UCSD-AML1 (cell line): ENCODE measurements at regions not wholly inside any gene's neighbourhood (a gene's known extent, or its start where the extent isn't known, plus 50 kb on each side); places are given as distances from the start of the nearest gene placed in this dataset.
"Not testable (repeated sequence)": the region's sequence is repeated elsewhere in the genome, so short reads cannot be mapped to it uniquely, and the experiment has no call there.

Source experiments
- DNase-seq: peaks from one replicate; lab custom pipeline; 2025; ENCODE audit not compliant: unreplicated experiment; lab: John Stamatoyannopoulos, UW

DNA sequence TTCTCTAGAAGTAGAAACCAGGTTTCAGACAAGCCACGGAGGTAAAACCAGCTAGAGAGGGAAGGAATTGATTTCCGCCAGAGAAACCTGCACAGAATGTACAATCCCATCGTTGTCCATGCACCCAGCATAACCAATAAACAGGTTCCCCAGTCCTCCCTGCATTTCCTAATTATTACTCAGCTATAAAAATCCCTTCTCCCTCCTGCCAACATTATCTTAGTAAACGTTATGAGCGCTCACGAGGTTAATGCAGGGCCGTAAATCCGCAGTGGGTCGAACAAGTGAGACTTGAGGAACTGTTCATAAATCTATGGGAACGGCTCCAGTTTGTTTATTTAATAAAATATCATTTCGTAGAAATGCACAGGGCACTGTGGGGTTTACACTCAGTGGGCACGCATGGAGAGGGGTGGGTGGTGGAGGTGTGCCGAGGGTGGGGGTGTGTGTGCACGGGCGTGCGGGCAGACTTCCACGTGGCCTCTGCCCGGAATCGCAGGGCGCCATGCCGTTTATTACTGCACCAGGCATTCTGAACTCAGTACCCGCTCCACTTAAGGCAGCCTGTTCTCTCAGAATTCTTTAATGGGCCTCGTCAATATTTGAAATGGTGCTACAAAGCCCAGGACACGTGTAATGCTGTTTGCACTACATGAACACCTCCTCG lies 257.3 kb downstream of the MIAT start:
- DNase-seq = no peak

DNA sequence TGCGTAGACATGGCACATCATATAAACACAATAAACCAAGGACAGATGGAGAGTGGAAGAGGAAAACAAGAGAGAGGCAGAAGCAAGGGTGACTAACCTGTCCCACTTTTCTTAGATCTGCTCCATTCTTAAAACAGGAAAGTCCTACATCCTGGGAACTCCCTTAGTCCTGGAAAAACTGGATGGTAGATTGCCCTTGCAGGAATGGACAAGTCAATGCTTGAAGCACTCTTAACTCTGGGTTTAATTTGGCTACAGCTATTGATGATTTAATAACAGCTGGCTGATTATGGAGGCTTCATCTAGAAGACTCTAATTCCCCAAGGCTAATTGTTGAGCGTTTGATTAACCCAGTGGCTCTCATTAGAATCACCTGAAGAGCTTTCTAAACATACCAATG lies 258.8 kb downstream of the MIAT start:
- no peak for DNase-seq

DNA sequence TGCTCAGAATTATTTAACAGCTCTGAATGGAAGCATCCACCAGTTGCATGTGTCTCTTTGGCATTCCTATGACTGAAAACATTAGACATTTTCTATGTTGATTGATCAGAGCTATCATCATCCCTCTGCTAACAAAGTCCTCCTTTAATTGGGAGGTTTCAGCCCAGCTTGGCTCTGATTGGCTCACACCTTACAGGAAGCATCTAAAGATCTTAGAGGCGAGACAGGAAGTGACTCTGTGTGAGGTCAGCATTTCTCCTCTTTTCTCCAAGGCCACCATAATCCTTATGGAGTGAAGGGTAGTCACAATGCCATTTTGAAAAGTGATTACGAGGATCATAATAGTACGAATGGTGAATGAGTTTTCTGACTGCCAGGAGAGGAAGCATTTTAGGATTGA lies 260.8 kb downstream of the MIAT start:
- no peak for DNase-seq

DNA sequence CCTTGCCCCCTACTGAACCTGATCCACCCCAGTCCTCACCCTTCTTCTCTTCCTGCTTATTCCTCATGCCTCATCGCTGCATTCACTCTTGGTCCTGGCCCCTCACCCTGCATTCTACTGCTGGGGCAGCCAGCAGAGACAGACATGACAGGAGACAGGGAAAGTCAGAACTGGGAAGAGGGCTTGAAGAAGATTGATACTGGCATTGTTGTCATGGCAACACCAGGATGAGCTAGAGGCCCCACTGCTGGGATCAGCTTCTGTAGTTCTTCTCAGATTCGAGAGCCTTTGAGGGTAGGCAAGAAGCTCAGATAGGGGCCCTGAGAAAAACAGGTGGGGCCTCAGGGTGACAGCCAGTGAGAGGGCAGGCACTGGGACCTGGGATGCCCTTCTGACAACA lies 264.3 kb downstream of the MIAT start:
- no peak for DNase-seq

DNA sequence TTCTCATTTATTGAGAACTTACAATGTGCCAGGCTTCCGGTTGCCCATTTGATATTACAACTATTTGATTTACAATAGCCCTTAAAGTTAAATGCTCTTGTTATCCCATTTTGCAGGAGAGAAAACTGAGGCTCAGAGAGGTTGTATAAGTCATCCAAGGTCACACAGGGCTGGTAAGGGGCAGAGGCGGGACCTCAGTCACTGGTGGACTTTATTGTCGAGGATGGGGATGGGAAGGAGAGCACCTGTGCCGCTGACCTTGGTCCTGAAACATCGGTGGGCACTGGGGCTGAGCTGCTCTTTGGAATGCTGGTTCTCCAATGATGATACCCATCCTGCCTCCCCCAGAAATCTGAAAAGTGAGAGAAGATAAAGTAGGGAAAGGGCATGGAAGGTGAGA lies 265.4 kb downstream of the MIAT start:
- no peak for DNase-seq

DNA sequence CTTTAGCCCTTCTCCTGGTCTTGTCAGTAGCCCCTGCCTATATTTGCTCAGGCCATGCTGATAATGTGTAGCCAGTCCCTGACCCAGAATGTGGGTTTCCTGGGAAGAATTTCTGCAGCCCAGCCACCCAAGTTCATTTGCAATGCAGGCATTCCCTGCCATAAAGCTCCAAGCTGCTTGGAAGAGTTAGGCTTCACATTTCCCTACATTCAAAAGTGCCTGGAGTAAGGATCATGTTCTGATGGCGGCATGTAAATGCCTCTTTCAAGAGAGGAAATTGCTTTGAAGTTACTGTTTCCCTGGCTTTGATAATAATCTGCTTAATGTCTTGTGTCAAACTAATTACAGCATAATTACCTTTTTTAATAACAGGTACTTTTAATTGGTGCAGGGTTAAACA lies 266.1 kb downstream of the MIAT start:
- DNase-seq = no peak

DNA sequence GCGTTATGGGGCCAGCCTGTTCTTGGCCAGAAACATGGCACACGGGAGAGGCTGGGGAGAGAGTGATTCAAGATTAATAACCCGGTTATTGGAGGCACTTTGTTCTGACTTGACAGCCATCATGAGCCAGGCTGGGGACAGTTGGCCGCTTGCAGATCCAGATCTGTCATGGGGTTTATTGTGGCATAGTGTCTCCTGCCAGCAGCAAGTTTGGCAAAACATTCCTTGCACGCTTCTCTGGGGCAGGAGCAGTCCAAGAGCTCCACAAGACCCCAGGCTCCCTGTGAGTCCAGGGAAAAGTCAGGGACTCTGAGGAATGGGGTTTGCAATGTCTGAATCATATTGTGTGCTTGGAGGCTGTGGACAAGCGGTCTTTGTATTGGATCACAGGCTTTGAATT lies 270.4 kb downstream of the MIAT start:
- DNase-seq = no peak

DNA sequence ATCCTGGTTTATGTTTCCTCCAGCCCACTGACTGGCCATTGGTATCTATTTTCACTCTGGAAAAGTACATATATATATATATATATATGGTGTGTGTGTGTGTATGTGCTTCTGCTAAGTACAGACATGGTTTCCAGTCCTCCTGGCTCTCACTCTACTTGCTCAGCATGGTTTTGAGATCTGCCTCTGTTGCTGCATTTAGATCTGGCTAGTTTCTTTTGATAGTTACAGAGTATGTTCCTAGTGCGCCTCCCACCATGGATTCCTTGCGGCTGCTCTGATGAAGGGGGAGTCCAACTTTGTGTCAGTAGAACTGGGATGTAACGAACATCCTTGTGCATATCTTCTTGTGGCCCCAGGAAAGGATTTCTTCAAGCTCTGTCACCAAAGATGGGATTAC lies 274.1 kb downstream of the MIAT start:
- no peak for DNase-seq

DNA sequence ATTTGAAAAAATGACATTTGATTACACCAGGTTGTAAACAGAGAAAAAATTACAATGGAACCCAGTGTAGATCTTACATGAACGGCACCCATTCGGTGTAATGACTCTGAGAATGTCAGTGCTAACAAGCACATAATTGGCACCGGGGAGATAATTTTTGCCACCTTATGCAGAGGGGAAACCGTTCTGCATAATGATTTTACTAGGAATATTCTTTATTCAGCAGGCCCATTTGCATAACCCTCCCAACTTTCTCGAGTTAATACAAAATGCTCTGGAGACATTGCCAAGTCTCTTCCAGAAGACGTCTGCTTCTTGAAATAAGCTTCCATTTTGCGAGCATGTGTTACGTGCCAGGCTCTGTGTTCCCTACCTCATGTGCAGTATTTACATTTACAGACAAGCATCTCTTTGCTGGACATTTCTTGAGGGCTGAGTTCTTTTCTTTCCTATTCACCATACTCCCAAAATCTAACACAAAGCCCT lies 275.8 kb downstream of the MIAT start:
- DNase-seq = no peak

DNA sequence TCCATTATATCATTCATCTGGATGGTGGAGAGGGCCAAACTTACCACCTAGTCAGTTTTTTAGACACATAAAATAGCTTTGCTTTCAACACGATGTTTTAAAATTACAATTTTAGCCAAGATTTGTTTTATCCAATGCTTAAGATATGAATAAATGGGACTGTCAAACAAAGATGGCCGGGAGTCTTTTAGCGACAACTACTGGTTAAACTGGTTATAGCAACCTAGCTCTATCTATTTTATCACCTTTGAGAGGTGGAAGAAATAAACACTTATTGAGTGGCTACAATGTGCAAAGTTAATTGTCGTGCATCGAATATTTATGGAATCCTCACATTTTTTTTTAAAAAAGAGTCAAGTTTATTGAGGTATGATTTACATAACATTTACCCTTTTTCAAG lies 279.8 kb downstream of the MIAT start:
- DNase-seq = no peak

DNA sequence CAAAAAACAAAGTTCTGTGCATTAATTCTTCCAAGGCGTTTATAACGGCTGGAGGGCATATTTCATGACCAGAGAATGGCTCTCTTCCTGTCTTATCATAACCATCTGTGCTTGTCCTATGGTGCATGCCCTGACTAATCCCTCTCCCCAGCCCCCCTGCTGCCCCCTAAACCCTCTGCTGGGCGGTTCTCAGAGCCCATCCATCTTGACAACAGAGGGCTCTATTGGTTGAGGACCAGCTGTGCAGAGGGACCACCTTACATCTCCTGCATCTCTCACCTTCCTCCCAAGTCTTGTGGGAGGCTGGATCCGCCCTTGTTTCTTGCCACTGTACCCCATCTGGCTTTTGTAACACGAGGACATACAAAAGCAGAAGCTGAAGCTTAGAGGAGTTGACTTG lies 282.1 kb downstream of the MIAT start:
- no peak for DNase-seq

DNA sequence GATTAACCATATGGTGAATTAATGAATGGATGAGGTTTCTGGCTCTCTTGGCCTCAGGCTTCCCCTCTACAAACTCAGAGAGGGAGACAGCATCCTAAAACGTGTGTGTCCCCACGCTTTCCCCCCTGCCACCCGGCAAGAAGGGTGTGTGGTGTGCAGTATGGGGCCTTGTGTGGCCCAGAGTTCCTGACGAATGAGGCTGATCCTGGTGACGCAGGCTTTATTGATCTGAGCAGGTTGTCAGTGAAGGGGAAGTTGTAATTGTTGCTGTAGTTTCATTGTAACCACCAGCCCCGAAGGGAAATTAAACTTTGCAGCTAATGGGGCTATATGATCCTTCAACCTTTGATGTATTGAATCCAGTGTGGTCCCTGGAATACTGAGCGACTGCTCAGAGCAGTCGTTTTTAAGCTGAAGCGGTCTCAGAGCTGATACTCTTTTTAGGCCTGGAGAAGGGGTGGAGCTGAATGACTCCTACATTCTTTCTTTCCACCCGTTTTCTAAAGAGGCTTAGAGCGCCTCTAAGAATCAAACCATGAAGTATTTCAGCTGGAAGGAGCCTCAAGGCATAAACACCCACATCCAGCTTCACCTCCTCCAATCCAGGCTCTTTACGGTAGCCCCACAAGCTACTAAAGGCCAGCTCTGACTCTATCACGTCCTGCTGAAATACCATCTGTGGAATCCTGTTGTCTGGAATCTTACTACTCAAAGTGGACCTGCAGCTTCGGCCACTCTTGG lies 284.7 kb downstream of the MIAT start:
- no peak for DNase-seq

DNA sequence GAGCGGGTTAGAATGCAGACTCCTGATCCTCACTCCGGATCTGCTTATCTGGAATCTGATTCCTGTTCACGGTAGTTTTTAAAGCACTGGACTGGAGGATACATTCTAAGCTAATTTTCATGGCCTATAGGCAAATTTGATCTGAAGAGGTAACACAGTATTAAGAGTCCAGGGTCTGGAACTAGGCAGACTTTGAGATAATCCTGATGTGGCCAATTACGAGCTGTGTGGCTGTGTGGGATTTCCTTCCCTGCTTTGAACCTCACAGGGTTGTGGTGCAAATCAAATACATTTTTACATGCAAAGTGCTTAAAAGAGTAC lies 285.2 kb downstream of the MIAT start:
- no peak for DNase-seq

DNA sequence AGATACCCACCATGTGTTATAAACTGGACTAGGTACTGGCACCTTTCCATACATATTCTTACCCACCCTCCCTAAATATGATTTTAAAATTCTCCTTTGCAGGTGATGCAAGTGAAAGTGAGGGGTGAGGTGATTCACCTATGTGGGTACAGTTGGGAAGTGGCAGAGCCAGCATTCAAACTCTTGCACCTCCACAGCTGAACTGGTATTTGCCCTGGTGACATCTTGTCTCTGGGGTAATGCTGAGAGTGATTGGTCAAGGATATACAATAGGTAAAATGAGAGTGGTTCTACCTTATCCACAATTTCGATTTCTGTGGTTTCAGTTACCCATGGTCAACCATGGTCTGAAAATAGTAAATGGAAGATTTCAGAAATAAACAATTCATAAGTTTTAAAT lies 288.2 kb downstream of the MIAT start:
- no peak for DNase-seq

DNA sequence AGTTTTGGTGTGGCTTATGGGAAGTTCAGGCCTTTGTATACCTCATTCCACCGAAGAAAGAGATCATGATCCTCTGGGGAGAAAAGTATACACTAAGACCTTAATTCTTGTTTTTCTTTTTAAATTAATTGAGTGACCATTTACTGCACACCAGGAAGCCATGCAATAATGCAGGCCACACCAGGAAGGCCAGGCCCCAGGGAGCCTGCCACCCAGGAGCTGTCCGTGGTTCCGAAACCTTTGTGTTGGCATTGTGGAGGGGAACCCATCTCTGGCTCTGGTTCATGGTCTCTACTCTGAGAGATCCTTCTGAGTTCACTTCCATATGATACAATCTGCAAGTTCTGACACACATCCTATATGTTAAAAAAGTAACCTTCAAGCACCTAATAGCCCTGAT lies 291.8 kb downstream of the MIAT start:
- DNase-seq = peak; percentile 26

DNA sequence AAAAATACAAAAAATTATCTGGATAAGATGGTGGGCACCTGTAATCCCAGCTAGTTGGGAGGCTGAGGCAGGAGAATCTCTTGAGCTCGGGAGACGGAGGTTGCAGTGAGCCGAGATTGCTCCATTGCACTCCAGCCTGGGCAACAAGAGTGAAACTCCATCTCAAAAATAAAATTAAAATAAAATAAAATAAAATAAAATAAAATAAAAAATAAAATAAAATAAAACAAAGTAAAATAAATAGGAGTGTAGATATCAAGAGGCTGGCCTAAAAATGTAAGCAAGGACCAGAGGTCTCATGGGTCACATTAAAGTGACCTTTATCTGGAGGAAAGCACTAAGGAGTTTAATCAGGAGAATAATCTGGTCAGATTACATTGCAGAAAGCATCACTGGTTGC lies 293.8 kb downstream of the MIAT start:
- not testable (repeated sequence) for DNase-seq

DNA sequence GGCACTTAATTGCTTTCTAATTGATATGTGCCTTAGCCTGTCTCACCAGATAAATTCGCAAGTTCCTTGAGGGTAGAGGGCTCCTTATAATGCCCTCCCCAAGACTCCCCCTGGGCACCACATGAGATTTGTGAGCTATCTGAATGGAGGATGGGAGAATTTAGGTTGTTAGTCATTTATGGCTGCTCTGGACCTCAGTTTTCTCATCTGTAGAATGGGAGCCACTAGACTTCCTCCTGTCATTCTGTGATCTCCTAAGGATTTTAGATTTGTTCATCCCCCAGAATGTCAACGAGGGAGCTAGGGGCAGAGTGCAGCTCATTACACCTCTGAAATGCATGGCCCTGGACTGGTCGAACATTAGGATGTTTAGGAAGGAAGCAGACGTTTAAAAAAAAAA lies 294.6 kb downstream of the MIAT start:
- no peak for DNase-seq

DNA sequence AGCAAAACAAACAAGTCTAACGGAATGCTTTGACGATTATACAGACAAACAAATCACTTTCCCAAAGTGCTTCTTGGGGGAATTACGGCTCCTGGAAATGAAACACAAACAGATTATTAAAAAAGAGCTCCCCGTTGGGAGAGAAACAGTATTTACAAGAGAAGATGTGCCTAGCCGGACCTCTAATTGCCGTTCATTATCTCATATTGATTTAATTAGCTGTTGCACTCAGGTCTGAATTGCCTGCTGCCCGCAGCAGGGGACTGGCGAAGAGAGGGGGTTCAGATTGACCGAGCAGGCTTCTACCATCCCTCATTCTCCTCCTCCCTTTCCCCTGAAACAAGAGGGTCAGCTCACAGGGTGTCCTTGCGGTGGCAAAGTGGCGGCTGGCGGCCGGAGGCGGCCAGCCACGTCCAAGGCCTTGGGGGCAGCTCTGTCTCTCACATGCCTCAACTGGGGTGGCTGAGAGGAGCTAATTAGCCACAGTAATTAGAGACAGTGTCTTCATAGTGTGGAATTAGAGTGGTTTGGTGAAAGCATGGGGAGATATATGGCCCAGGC lies 295.1 kb downstream of the MIAT start:
- no peak for DNase-seq

DNA sequence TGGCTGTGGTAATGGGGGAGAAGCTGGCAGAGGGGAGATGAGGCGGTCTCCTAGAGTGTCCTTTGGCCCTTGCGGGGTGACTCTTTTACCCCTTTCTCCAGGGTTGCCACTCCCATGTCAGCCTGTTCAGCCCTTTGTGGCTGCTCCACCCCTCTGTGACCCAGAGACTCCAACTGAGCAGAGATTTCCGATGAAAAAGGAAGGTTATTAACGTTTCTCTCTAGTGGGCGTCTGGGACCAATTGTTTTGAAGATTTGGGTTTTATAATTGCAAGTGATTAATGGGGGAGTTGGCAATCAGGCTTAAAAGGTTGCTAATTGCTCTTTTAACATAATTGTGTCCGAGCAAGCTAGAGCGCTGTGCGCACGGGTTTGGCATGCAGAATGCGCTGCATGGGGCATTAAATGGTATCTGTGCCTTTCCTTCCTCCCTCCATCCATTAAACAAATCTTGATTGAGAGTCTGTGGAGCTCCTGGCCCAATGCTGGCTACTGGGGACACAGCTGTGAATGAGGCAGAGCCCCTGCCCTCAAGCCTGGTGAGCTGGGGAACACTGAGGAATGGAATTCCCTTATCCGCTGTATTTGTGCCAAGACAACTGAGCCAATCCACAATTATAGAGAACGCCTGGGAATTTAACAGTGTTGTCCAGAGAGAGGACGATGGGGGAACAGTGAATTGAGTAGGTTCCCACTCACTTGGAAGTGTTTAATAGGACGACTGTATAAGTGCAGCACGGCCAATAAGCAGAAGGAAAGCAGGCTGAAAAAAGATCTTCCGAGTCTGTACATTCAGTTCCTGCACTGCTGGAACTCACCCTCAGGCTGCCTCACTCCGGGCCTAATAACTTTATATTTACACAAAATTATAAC lies 295.9 kb downstream of the MIAT start:
- DNase-seq = no peak

DNA sequence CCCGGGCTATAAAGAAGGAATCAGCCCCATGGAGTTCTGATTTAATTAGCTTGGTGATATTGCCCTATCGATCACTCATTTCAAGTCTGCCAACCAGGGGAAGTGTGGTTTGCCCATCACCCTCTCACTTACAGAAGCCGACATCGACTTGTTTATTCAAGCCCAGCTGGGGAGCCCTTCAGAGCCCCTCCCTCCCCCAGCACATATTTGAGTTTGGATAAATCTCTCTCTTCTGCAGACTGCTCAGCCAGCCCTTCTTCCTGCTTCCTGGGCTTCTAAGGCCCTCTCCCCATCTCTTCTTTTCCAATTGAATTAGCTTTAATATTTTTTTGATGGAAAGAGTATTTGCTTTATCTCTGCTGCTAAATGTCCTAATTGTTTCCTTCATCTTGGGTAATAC lies 299.0 kb downstream of the MIAT start:
- DNase-seq = no peak

DNA sequence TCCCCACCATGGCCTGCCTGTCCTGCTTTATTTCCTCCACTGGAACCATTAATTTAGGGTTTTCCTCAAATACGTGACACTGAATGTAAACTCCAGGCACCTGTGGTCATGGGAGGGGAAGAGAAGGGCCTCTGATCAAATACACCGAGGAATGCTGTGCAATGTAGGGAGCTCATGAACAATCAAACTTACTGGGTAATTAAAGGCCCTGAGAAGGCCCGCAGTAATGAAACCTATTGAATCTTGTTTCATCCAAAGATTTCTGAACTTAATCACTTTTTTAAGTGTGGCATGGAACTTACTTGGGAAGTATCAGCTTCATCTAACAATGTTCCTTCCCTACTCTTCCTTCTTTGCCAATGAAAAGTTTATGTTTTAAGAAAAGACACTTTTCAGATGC lies 299.8 kb downstream of the MIAT start:
- DNase-seq = no peak

DNA sequence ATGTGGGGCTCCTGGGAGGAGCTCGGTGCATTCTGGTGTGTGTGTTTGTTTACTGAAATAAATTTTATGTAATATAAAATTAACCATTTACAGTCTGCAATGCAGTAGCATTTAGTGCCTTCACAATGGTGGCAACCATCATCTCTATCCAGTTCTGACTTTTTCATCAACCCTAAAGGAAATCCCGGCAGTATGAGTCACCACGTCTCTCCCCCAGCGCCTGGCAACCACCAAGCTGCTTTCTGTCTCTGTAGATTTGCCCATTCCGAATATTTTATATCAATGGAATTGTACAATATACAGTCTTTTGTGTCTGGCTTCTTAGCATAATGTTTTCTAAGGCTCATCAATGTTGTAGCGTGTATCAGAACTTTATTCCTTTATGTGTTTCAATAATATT lies 300.5 kb downstream of the MIAT start:
- DNase-seq = no peak
